ENCODE measurements at regions not wholly inside any gene's neighbourhood (a gene's known extent, or its start where the extent isn't known, plus 50 kb on each side); places are given as distances from the start of the nearest gene placed in this dataset.
"Not testable (repeated sequence)": the region's sequence is repeated elsewhere in the genome, so short reads cannot be mapped to it uniquely, and the experiment has no call there.

DNA sequence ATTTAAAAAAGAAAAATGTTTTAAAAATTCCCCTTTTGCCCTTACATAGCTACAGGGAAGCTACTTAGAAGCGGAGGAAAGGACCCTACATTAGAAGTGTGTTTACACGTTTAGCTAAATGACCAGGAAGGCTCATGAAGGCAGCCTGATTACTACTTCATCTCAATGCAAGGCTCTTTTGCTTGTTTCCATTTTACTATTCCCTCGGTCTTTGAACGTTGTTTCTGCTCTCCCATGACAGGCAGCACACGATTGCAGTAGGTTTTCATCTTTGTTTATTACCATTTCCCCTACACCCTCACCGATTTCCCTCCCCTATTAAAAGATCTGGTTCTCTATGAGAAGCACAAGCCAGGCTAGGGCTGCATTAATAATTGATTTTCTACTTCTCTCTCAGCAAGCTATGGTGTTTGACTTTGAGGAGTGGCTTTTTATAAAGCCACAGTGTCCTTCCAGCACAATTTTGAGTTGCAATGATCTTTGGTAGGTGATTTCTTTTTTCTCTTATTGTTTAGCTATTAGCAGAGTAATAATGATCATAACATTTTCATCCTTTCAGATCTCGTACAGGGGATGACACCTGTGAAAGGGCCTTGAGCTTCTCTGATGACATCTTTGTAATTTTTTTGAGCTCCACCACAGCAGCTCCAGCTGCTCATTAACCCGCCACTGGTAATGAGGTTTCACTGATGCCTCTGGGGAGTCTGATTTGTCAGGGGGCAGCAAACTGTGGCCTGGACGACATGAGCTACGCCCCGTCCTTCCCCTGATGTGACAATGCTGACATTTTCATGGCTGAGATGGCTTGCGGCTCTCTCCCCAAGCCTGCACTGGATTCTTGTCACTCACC, 670.3 kb downstream of the UQCRFS1 start:
- intact Hi-C loops (cut with DNase I) = no loop called here
- TF ChIP-seq, protein P1, sequence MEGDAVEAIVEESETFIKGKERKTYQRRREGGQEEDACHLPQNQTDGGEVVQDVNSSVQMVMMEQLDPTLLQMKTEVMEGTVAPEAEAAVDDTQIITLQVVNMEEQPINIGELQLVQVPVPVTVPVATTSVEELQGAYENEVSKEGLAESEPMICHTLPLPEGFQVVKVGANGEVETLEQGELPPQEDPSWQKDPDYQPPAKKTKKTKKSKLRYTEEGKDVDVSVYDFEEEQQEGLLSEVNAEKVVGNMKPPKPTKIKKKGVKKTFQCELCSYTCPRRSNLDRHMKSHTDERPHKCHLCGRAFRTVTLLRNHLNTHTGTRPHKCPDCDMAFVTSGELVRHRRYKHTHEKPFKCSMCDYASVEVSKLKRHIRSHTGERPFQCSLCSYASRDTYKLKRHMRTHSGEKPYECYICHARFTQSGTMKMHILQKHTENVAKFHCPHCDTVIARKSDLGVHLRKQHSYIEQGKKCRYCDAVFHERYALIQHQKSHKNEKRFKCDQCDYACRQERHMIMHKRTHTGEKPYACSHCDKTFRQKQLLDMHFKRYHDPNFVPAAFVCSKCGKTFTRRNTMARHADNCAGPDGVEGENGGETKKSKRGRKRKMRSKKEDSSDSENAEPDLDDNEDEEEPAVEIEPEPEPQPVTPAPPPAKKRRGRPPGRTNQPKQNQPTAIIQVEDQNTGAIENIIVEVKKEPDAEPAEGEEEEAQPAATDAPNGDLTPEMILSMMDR (IDR thresholded peaks at IDR 0.05) = no peak

DNA sequence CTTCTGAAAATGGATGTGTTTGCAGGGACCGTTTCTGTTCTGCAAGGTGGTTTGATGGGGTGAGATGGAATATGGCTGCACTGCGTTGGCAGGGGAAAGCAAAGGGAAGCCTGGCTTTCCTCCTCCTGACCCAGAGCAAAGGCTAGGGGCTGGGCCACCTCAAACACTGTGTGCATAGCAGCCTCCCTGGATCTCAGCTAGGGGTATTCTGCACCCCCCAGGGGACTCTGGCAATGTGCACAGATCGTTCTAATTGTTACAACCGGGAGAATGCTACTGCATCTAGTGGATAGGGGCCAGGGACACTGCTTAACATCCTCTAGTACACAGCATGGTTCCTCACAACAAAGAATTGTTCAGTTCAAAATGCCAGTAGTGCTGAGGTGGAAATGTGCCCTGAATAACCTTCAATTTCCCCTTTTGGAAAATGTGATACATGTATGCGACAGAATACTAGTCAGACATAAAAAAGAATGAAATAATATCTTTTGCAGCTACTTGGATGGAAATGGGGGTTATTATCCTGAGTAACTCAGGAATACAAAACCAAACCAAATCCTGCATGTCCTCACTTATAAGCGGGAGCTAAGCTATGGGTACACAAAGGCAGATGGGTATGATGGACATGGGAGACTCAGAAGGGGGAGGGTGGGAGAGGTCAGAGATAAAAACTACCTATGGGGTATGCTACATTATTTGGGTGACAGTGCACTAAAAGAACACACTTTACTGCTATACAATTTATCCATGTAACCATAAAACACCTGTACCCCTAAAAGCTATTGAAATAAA, 671.2 kb downstream of the UQCRFS1 start:
- no peaks in the 10 kb centered on the region for H3K27me3 ChIP-seq
- H3K36me3 ChIP-seq = no peaks in the 10 kb centered on the region
- TF ChIP-seq, protein P1 (IDR thresholded peaks at IDR 0.05) = no peak
- no peak for DNase-seq (ENCODE audit: low spot score in 2 of 2)
- intact Hi-C loops (cut with DNase I) = no loop called here
- no peak overlapping the region for H3K4me3 ChIP-seq
- no peaks in the 10 kb centered on the region for H3K4me1 ChIP-seq
- no peak overlapping the region for H3K27ac ChIP-seq
- H3K9me3 ChIP-seq = no peaks in the 10 kb centered on the region

More for the DNA sequence above, 670.3 kb downstream of the UQCRFS1 start:
- Histone ChIP-seq H3K4me1 (no peaks in the 10 kb centered on the region), H3K27me3 (no peaks in the 10 kb centered on the region), H3K9me3 (no peaks in the 10 kb centered on the region), H3K36me3 (no peaks in the 10 kb centered on the region), H3K27ac (no peak overlapping the region), H3K4me3 (no peak overlapping the region)
- DNase-seq (ENCODE audit: low spot score in 2 of 2) = no peak

DNA sequence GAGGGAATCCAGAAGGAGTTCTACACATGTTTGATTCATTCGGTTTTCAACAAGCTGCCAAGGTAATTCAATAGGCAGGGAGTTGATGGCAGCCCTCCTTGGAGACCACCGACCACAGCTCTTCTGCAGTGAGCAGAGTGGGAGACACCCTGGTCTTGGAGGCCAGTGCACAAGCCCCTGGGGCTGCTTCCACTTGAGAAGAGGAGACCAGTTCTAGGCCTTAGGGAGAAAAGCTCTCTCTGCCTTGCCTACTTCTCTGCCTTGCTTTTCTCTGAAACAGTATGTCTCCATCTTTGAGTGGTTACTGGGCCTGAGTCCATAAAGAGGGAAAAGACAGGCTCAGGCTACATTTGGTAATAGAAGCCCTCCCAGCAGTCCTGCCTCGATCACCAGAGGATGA, 671.9 kb downstream of the UQCRFS1 start:
- H3K27ac ChIP-seq = no peak overlapping the region
- DNase-seq (ENCODE audit: low spot score in 2 of 2) = no peak
- TF ChIP-seq, protein P1 (IDR thresholded peaks at IDR 0.05) = no peak
- no peaks in the 10 kb centered on the region for H3K27me3 ChIP-seq
- H3K4me3 ChIP-seq = no peak overlapping the region
- no peaks in the 10 kb centered on the region for H3K9me3 ChIP-seq
- H3K36me3 ChIP-seq = no peaks in the 10 kb centered on the region
- H3K4me1 ChIP-seq = no peaks in the 10 kb centered on the region
- intact Hi-C loops (cut with DNase I) = no loop called here

DNA sequence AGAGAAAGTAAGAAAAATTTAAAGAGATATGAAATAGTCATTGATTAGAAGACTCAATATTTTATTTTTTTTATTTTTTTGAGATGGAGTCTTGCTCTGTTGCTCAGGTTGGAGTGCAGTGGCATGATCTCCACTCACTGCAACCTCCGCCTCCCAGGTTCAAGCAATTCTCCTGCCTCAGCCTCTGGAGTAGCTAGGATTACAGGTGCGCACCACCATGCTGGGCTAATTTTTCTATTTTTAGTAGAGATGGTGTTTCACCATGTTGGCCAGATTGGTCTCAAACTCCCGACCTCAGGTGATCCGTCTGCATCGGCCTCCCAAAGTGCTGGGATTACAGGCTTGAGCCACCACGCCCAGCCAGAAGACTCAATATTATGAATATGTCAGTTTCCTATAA, 672.6 kb downstream of the UQCRFS1 start:
- H3K9me3 ChIP-seq; H3K4me3 ChIP-seq; H3K27ac ChIP-seq; DNase-seq (ENCODE audit: low spot score in 2 of 2); H3K4me1 ChIP-seq; H3K36me3 ChIP-seq; H3K27me3 ChIP-seq; intact Hi-C loops (cut with DNase I): not testable (repeated sequence)

DNA sequence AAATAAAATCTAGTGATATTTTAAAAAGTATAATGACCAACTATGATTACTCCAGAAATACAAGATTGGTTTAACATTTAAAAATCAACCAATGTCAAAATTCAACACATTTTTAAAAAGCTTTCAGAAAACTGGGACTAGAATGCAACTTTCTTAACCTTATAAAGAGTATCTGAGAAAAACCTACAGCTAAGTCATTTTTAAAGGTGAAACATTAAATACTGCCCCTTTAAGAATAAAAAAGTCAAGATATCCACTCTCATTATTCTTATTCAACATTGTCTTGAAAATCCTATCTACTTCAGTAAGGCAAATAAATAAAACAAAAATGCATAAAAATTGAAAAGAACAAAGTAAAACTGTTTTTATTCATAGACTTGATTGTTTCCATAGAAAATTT, 673.2 kb downstream of the UQCRFS1 start:
- Histone ChIP-seq H3K36me3 (no peaks in the 10 kb centered on the region), H3K27me3 (no peaks in the 10 kb centered on the region), H3K4me1 (no peaks in the 10 kb centered on the region), H3K4me3 (no peak overlapping the region), H3K27ac (no peak overlapping the region), H3K9me3 (no peaks in the 10 kb centered on the region)
- TF ChIP-seq, protein P1 (IDR thresholded peaks at IDR 0.05) = no peak
- intact Hi-C loops (cut with DNase I) = no loop called here
- DNase-seq (ENCODE audit: low spot score in 2 of 2) = no peak

DNA sequence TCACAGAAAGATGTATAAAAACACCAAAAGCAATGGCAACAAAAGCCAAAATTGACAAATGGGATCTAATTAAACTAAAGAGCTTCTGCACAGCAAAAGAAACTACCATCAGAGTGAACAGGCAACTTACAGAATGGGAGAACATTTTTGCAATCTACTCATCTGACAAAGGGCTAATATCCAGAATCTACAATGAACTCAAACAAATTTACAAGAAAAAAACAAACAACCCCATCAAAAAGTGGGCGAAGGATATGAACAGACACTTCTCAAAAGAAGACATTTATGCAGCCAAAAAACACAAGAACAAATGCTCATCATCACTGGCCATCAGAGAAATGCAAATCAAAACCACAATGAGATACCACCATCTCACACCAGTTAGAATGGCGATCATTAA, 674.4 kb downstream of the UQCRFS1 start:
- DNase-seq (ENCODE audit: low spot score in 2 of 2); H3K27me3 ChIP-seq; H3K4me3 ChIP-seq; intact Hi-C loops (cut with DNase I); H3K4me1 ChIP-seq; H3K27ac ChIP-seq; H3K9me3 ChIP-seq; H3K36me3 ChIP-seq: not testable (repeated sequence)
